GM11168 (cell line): ENCODE measurements at regions not wholly inside any gene's neighbourhood (a gene's known extent, or its start where the extent isn't known, plus 50 kb on each side); places are given as distances from the start of the nearest gene placed in this dataset.

Experiments
- in situ Hi-C: fragments of 300-500 bp; cut with MboI; formaldehyde crosslinking; loops from one replicate; pipeline ENCODE4 v1.12.0; 2022; ENCODE audit warnings: low sequenced_read_pairs; ENCODE audit not compliant: unreplicated experiment

- in situ Hi-C loops, result no loop called here
Observed at GRCh38 chr5:175288048-175288621, 155.8 kb downstream of the DRD1 start.

GRCh38 chr5:175286981-175287380, 157.0 kb downstream of the DRD1 start:
- in situ Hi-C loops, result no loop called here

GRCh38 chr5:175285261-175285660, 158.7 kb downstream of the DRD1 start:
- in situ Hi-C loops, result no loop called here

GRCh38 chr5:175284806-175285205, 159.2 kb downstream of the DRD1 start:
- in situ Hi-C loops, result no loop called here

GRCh38 chr5:175282611-175283225, 161.3 kb downstream of the DRD1 start:
- in situ Hi-C loops, result no loop called here

GRCh38 chr5:175281714-175282113, 162.3 kb downstream of the DRD1 start:
- in situ Hi-C loops, result no loop called here

- in situ Hi-C loops, result no loop called here
Observed at GRCh38 chr5:175281257-175281656, 162.7 kb downstream of the DRD1 start.

GRCh38 chr5:175279506-175279905, 164.5 kb downstream of the DRD1 start:
- in situ Hi-C loops, result no loop called here

GRCh38 chr5:175275748-175276147, 168.2 kb downstream of the DRD1 start:
- in situ Hi-C loops, result no loop called here

- in situ Hi-C loops, result no loop called here
Observed at GRCh38 chr5:175275097-175275496, 168.9 kb downstream of the DRD1 start.

GRCh38 chr5:175274171-175274570, 169.8 kb downstream of the DRD1 start:
- in situ Hi-C loops, result no loop called here

GRCh38 chr5:175264406-175264805, 179.6 kb downstream of the DRD1 start:
- in situ Hi-C loops, result no loop called here

- in situ Hi-C loops, result no loop called here
Observed at GRCh38 chr5:175263776-175264175, 180.2 kb downstream of the DRD1 start.

- in situ Hi-C loops, result no loop called here
Observed at GRCh38 chr5:175261526-175261925, 182.5 kb downstream of the DRD1 start.

- in situ Hi-C loops, result no loop called here
Observed at GRCh38 chr5:175261037-175261436, 182.9 kb downstream of the DRD1 start.

GRCh38 chr5:175257847-175258194, 186.2 kb downstream of the DRD1 start:
- in situ Hi-C loops, result no loop called here

GRCh38 chr5:175257128-175257846, 186.7 kb downstream of the DRD1 start:
- in situ Hi-C loops, result no loop called here

GRCh38 chr5:175254155-175254554, 189.8 kb downstream of the DRD1 start:
- in situ Hi-C loops, result no loop called here

- in situ Hi-C loops, result no loop called here
Observed at GRCh38 chr5:175253597-175253996, 190.4 kb downstream of the DRD1 start.

- in situ Hi-C loops, result no loop called here
Observed at GRCh38 chr5:175252234-175252805, 191.7 kb downstream of the DRD1 start.

GRCh38 chr5:175250426-175250825, 193.6 kb downstream of the DRD1 start:
- in situ Hi-C loops, result no loop called here
